HepG2 (cell line): ENCODE measurements at regions not wholly inside any gene's neighbourhood (a gene's known extent, or its start where the extent isn't known, plus 50 kb on each side); places are given as distances from the start of the nearest gene placed in this dataset.

ENCODE experiments used
- NAIF1 ChIP-seq: sonication (generic); formaldehyde crosslinking; IDR thresholded peaks from 2 replicates; pipeline ENCODE4 v1.5.0; 2020; ENCODE audit warnings: mild to moderate bottlenecking, missing genetic modification reagents, borderline replicate concordance
- NFE2L1 ChIP-seq: sonication (generic); formaldehyde crosslinking; IDR thresholded peaks from 2 replicates; pipeline ENCODE4 v1.4.0; 2020; ENCODE audit warnings: missing genetic modification reagents, mild to moderate bottlenecking, borderline replicate concordance
- POGZ ChIP-seq: sonication (generic); formaldehyde crosslinking; IDR thresholded peaks from 2 replicates; pipeline ENCODE4 v1.4.0; 2020; ENCODE audit warnings: mild to moderate bottlenecking, missing genetic modification reagents
- SALL2 ChIP-seq: sonication (generic); formaldehyde crosslinking; IDR thresholded peaks from 2 replicates; pipeline ENCODE4 v1.8.1; 2023; ENCODE audit warnings: mild to moderate bottlenecking, missing genetic modification reagents, inconsistent platforms
- ZBTB8A ChIP-seq: sonication (generic); formaldehyde crosslinking; IDR thresholded peaks from 2 replicates; pipeline ENCODE4 v1.4.0; 2020; ENCODE audit warnings: mild to moderate bottlenecking, low read depth, missing genetic modification reagents, borderline replicate concordance
- ZFP36 ChIP-seq: fragments of 150-350 bp; IDR thresholded peaks from 2 replicates; pipeline ENCODE4 v1.6.1; 2018; ENCODE audit warnings: borderline replicate concordance, low read length, low read depth; ENCODE audit not compliant: partially characterized antibody
- ZFP37 ChIP-seq: sonication (generic); formaldehyde crosslinking; IDR thresholded peaks from 2 replicates; pipeline ENCODE4 v1.4.0; 2020; ENCODE audit warnings: missing genetic modification reagents, borderline replicate concordance
- ZNF143 ChIP-seq: sonication (generic); formaldehyde crosslinking; IDR thresholded peaks from 2 replicates; pipeline ENCODE4 v1.4.0; 2020; ENCODE audit warnings: missing genetic modification reagents
- ZNF33A ChIP-seq: sonication (generic); formaldehyde crosslinking; IDR thresholded peaks from 2 replicates; pipeline ENCODE4 v1.5.1; 2020; ENCODE audit warnings: missing genetic modification reagents, mild to moderate bottlenecking, moderate library complexity, borderline replicate concordance
- ZNF713 ChIP-seq: sonication (generic); formaldehyde crosslinking; IDR thresholded peaks from 2 replicates; pipeline ENCODE4 v1.4.0; 2020; ENCODE audit warnings: mild to moderate bottlenecking, missing genetic modification reagents
- TF ChIP-seq, protein P1 (sequence below): sonication (generic); formaldehyde crosslinking; IDR thresholded peaks from 2 replicates; pipeline ENCODE4 v1.9.0; 2021; ENCODE audit warnings: mild to moderate bottlenecking, missing genetic modification reagents
- TF ChIP-seq, protein P2 (sequence below): sonication (generic); formaldehyde crosslinking; IDR thresholded peaks from 2 replicates; pipeline ENCODE4 v1.9.0; 2021; ENCODE audit warnings: missing genetic modification reagents, borderline replicate concordance
- TF ChIP-seq, protein P3 (sequence below): sonication (generic); formaldehyde crosslinking; IDR thresholded peaks from 2 replicates; pipeline ENCODE4 v1.4.0; 2020; ENCODE audit warnings: missing genetic modification reagents
- TF ChIP-seq, protein P4 (sequence below): sonication (generic); formaldehyde crosslinking; IDR thresholded peaks from 2 replicates; pipeline ENCODE4 v1.5.0; 2020; ENCODE audit warnings: missing genetic modification reagents, mild to moderate bottlenecking, borderline replicate concordance

DNA sequence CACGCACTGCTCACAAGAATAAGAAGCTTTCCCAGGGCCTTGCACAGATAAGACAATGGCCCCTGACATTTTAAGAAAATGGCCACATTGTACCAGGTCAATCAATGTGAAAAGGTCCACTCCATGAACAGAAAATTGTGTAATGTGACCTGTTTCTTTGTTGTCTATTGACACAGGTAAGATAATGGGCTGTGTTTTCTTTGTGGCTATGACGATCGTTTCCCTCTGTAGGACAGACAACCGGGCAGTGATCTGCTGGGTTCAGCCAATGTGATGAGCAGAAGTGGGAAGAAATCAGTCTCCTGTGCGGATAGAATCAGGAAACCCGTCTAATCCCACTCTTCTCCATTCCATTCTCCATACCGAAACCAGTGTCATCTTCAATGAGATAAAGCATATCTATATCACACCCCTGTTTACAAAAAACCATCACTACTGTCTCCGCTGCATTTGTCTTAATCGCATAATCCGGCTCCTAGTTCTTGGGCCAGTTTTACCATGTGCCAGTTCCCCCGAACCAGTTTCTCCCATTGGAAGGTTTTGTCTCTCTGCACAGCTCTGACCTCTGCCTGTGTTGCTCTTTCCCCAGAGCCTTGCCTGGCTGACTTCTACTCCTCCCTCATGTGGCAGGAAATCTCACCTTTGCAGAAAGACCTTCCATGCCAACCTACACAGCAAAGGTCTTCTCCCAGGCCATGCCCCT, 66.9 kb upstream of the ATF7IP2 start (continued):
- TF ChIP-seq, protein P1, sequence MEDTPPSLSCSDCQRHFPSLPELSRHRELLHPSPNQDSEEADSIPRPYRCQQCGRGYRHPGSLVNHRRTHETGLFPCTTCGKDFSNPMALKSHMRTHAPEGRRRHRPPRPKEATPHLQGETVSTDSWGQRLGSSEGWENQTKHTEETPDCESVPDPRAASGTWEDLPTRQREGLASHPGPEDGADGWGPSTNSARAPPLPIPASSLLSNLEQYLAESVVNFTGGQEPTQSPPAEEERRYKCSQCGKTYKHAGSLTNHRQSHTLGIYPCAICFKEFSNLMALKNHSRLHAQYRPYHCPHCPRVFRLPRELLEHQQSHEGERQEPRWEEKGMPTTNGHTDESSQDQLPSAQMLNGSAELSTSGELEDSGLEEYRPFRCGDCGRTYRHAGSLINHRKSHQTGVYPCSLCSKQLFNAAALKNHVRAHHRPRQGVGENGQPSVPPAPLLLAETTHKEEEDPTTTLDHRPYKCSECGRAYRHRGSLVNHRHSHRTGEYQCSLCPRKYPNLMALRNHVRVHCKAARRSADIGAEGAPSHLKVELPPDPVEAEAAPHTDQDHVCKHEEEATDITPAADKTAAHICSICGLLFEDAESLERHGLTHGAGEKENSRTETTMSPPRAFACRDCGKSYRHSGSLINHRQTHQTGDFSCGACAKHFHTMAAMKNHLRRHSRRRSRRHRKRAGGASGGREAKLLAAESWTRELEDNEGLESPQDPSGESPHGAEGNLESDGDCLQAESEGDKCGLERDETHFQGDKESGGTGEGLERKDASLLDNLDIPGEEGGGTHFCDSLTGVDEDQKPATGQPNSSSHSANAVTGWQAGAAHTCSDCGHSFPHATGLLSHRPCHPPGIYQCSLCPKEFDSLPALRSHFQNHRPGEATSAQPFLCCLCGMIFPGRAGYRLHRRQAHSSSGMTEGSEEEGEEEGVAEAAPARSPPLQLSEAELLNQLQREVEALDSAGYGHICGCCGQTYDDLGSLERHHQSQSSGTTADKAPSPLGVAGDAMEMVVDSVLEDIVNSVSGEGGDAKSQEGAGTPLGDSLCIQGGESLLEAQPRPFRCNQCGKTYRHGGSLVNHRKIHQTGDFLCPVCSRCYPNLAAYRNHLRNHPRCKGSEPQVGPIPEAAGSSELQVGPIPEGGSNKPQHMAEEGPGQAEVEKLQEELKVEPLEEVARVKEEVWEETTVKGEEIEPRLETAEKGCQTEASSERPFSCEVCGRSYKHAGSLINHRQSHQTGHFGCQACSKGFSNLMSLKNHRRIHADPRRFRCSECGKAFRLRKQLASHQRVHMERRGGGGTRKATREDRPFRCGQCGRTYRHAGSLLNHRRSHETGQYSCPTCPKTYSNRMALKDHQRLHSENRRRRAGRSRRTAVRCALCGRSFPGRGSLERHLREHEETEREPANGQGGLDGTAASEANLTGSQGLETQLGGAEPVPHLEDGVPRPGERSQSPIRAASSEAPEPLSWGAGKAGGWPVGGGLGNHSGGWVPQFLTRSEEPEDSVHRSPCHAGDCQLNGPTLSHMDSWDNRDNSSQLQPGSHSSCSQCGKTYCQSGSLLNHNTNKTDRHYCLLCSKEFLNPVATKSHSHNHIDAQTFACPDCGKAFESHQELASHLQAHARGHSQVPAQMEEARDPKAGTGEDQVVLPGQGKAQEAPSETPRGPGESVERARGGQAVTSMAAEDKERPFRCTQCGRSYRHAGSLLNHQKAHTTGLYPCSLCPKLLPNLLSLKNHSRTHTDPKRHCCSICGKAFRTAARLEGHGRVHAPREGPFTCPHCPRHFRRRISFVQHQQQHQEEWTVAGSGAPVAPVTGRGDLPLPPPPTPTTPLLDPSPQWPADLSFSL, result peak; percentile 37; the same call in 1 of the 2 replicates
- TF ChIP-seq POGZ (CRISPR knock-in tag), result peak; percentile 98
- TF ChIP-seq, protein P2, sequence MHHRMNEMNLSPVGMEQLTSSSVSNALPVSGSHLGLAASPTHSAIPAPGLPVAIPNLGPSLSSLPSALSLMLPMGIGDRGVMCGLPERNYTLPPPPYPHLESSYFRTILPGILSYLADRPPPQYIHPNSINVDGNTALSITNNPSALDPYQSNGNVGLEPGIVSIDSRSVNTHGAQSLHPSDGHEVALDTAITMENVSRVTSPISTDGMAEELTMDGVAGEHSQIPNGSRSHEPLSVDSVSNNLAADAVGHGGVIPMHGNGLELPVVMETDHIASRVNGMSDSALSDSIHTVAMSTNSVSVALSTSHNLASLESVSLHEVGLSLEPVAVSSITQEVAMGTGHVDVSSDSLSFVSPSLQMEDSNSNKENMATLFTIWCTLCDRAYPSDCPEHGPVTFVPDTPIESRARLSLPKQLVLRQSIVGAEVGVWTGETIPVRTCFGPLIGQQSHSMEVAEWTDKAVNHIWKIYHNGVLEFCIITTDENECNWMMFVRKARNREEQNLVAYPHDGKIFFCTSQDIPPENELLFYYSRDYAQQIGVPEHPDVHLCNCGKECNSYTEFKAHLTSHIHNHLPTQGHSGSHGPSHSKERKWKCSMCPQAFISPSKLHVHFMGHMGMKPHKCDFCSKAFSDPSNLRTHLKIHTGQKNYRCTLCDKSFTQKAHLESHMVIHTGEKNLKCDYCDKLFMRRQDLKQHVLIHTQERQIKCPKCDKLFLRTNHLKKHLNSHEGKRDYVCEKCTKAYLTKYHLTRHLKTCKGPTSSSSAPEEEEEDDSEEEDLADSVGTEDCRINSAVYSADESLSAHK (CRISPR knock-in tag), result no peak
- TF ChIP-seq, protein P3, sequence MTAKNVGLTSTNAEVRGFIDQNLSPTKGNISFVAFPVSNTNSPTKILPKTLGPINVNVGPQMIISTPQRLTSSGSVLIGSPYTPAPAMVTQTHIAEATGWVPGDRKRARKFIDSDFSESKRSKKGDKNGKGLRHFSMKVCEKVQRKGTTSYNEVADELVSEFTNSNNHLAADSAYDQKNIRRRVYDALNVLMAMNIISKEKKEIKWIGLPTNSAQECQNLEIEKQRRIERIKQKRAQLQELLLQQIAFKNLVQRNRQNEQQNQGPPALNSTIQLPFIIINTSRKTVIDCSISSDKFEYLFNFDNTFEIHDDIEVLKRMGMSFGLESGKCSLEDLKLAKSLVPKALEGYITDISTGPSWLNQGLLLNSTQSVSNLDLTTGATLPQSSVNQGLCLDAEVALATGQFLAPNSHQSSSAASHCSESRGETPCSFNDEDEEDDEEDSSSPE (CRISPR knock-in tag), result peak; percentile 45; the same call in 1 of the 2 replicates
- TF ChIP-seq ZFP37 (CRISPR knock-in tag), result no peak
- peak; percentile 26; the same call in 1 of the 2 replicates for TF ChIP-seq ZBTB8A (CRISPR knock-in tag)
- no peak for TF ChIP-seq ZNF143 (CRISPR knock-in tag)
- TF ChIP-seq SALL2 (CRISPR knock-in tag), result no peak
- TF ChIP-seq NAIF1 (CRISPR knock-in tag), result no peak; the same call in 1 of the 2 replicates
- TF ChIP-seq NFE2L1 (CRISPR knock-in tag), result no peak
- no peak for TF ChIP-seq ZNF713
- TF ChIP-seq ZNF33A (CRISPR knock-in tag), result no peak
- TF ChIP-seq, protein P4, sequence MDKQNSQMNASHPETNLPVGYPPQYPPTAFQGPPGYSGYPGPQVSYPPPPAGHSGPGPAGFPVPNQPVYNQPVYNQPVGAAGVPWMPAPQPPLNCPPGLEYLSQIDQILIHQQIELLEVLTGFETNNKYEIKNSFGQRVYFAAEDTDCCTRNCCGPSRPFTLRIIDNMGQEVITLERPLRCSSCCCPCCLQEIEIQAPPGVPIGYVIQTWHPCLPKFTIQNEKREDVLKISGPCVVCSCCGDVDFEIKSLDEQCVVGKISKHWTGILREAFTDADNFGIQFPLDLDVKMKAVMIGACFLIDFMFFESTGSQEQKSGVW, result no peak
- TF ChIP-seq ZFP36, result no peak
